ENCODE measurements at regions not wholly inside any gene's neighbourhood (a gene's known extent, or its start where the extent isn't known, plus 50 kb on each side); places are given as distances from the start of the nearest gene placed in this dataset.

DNA sequence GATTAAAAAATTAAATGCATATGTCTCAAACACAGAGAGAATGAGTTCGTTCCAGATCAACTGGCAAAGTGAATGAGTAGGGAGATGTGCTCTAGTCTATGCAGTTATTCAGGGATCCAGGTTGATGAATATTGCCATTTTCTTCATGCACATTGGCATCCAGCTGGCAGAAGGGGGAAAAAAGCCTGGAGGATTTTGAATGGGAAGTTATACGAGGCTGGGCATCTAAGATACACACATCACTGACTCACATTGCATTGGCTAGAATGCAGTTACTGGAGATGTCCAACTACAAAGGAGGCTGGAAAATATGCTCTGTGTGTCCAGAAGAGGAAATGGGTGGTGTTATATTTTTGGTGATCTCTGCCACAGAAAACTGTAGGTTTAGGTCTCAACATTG, 270.9 kb upstream of the FIGN start:
- TF ChIP-seq FOXM1 (IDR thresholded peaks at IDR 0.05; ENCODE audit: low read depth): no peak
- no peak for TF ChIP-seq GABPA (IDR thresholded peaks at IDR 0.05; ENCODE audit: low read depth)
- no peak for TF ChIP-seq CTCF (IDR thresholded peaks at IDR 0.05)
- TF ChIP-seq EZH2phosphoT487 (IDR thresholded peaks at IDR 0.05; ENCODE audit: borderline replicate concordance, low read depth): no peak
- no peak for TF ChIP-seq RFX5 (IDR thresholded peaks at IDR 0.05; ENCODE audit: low read length)
- TF ChIP-seq TAF1 (IDR thresholded peaks at IDR 0.05; ENCODE audit: borderline replicate concordance, low read depth, low read length): no peak
- TF ChIP-seq SIN3A (IDR thresholded peaks at IDR 0.05; ENCODE audit: borderline replicate concordance, low read depth, low read length): no peak
- TF ChIP-seq EP300 (IDR thresholded peaks at IDR 0.05; ENCODE audit: borderline replicate concordance in 1 of 2, low read depth in 1 of 2, low read length in 1 of 2): no peak
- TF ChIP-seq GATA2 (CRISPR knock-in tag; IDR thresholded peaks at IDR 0.05): no peak
- no peak for TF ChIP-seq POLR2AphosphoS5 (IDR thresholded peaks at IDR 0.05; ENCODE audit: low read depth, low read length)
- TF ChIP-seq, protein P1, sequence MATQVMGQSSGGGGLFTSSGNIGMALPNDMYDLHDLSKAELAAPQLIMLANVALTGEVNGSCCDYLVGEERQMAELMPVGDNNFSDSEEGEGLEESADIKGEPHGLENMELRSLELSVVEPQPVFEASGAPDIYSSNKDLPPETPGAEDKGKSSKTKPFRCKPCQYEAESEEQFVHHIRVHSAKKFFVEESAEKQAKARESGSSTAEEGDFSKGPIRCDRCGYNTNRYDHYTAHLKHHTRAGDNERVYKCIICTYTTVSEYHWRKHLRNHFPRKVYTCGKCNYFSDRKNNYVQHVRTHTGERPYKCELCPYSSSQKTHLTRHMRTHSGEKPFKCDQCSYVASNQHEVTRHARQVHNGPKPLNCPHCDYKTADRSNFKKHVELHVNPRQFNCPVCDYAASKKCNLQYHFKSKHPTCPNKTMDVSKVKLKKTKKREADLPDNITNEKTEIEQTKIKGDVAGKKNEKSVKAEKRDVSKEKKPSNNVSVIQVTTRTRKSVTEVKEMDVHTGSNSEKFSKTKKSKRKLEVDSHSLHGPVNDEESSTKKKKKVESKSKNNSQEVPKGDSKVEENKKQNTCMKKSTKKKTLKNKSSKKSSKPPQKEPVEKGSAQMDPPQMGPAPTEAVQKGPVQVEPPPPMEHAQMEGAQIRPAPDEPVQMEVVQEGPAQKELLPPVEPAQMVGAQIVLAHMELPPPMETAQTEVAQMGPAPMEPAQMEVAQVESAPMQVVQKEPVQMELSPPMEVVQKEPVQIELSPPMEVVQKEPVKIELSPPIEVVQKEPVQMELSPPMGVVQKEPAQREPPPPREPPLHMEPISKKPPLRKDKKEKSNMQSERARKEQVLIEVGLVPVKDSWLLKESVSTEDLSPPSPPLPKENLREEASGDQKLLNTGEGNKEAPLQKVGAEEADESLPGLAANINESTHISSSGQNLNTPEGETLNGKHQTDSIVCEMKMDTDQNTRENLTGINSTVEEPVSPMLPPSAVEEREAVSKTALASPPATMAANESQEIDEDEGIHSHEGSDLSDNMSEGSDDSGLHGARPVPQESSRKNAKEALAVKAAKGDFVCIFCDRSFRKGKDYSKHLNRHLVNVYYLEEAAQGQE (IDR thresholded peaks at IDR 0.05; ENCODE audit: low read depth, low read length): no peak

All from SK-N-SH (cell line).